ENCODE measurements at regions not wholly inside any gene's neighbourhood (a gene's known extent, or its start where the extent isn't known, plus 50 kb on each side); places are given as distances from the start of the nearest gene placed in this dataset.

GRCh38 chr4:134298313-134298712 lies 96.7 kb upstream of the PABPC4L start:
- no peak for DNase-seq

- DNase-seq: no peak
These were observed 96.2 kb upstream of the PABPC4L start for GRCh38 chr4:134297765-134298164.

- no peak for DNase-seq
These were observed 81.1 kb upstream of the PABPC4L start for GRCh38 chr4:134282680-134283079.

GRCh38 chr4:134278675-134279074 lies 77.1 kb upstream of the PABPC4L start:
- DNase-seq: no peak

- DNase-seq: no peak
These were observed 74.9 kb upstream of the PABPC4L start for GRCh38 chr4:134276476-134276875.

GRCh38 chr4:134260126-134260525 lies 58.5 kb upstream of the PABPC4L start:
- DNase-seq: no peak

Measured in activated CD4-positive, alpha-beta T cell treated with anti-CD3 and anti-CD28 coated beads, Interleukin-2, Interleukin-6, amounts not matched to agents 100 ng/mL and 50 ng/mL, durations not matched to agents 16 hours and 8 hours (primary cell).